ENCODE measurements at regions not wholly inside any gene's neighbourhood (a gene's known extent, or its start where the extent isn't known, plus 50 kb on each side); places are given as distances from the start of the nearest gene placed in this dataset.

DNA sequence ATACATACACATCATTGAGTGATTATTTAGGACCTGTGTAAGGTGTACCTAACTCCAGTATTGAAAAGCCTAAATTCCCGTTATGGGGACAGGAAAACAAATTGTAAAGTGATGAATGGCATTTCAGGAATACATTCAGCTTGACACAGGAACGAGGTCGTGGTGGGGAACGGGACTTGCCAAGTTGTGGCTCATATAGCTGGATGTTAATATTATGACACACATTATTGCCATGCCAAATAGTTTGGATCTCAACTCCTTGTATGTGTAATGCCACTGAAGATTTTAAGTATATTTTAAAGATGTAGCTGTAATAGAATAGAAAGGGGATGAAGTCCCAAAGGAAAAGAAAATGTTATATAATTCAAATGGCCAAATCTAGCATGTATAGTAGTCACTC is 227.2 kb upstream of the GOLIM4 start:
- no peaks in the 10 kb centered on the region for H3K9me3 ChIP-seq (ENCODE audit: control insufficient read depth, low read length)
- no peaks in the 10 kb centered on the region for H3K9me3 Mint-ChIP-seq
- no peak overlapping the region for H3K9ac ChIP-seq (ENCODE audit: extremely low read depth, low read length, poor library complexity, severe bottlenecking)
- H3K36me3 Mint-ChIP-seq (ENCODE audit: low read depth), result peaks cover 8% of the 10 kb centered on the region
- no peaks in the 10 kb centered on the region for H3K4me1 ChIP-seq (ENCODE audit: control insufficient read depth, insufficient read depth, low read length)
- H3K4me1 Mint-ChIP-seq, result no peaks in the 10 kb centered on the region
- no peak overlapping the region for H3K4me3 Mint-ChIP-seq
- H3K27ac ChIP-seq (ENCODE audit: low read depth, low read length), result no peak overlapping the region
- H3K27me3 ChIP-seq (ENCODE audit: control insufficient read depth, insufficient read depth, low read length, poor library complexity, severe bottlenecking), result no peaks in the 10 kb centered on the region
- no peak for DNase-seq
- H3K27ac Mint-ChIP-seq, result no peak overlapping the region
- 93 to 94% methylated on average over 3 to 4 of the region's 4 CpGs for WGBS, 2 experiments (ENCODE audit: insufficient coverage in 1 of 2, insufficient read length in 1 of 2)
- TF ChIP-seq, protein P1, sequence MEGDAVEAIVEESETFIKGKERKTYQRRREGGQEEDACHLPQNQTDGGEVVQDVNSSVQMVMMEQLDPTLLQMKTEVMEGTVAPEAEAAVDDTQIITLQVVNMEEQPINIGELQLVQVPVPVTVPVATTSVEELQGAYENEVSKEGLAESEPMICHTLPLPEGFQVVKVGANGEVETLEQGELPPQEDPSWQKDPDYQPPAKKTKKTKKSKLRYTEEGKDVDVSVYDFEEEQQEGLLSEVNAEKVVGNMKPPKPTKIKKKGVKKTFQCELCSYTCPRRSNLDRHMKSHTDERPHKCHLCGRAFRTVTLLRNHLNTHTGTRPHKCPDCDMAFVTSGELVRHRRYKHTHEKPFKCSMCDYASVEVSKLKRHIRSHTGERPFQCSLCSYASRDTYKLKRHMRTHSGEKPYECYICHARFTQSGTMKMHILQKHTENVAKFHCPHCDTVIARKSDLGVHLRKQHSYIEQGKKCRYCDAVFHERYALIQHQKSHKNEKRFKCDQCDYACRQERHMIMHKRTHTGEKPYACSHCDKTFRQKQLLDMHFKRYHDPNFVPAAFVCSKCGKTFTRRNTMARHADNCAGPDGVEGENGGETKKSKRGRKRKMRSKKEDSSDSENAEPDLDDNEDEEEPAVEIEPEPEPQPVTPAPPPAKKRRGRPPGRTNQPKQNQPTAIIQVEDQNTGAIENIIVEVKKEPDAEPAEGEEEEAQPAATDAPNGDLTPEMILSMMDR (conservative IDR thresholded peaks at IDR 0.05), result no peak
- H3K36me3 ChIP-seq (ENCODE audit: control insufficient read depth, insufficient read depth, low read length), result no peaks in the 10 kb centered on the region
- H3K4me3 ChIP-seq (ENCODE audit: low read length), result no peak overlapping the region
- no peaks in the 10 kb centered on the region for H3K27me3 Mint-ChIP-seq (ENCODE audit: insufficient read depth)

DNA sequence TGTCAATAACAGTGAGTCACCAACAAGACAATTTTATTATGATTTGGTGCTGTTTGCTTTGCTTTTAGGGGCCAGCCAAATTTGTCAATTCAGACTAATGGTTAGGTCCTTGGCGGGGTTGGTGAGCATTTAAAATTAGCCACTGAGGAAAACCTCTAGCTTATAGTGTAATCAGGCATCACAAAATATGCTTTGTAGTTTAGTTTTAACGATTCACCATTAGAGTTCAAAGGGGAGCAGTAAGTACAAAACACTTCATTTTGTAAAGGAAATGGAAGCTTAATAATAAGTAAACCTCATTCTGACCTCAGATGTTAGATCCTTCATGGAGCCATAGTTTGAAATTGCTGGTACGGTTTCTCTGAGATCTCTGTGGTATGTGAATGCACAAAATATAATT is 218.4 kb upstream of the GOLIM4 start:
- Histone ChIP-seq H3K4me1 (ENCODE audit: control insufficient read depth, insufficient read depth, low read length) (no peaks in the 10 kb centered on the region), H3K27ac (ENCODE audit: low read depth, low read length) (no peak overlapping the region), H3K36me3 (ENCODE audit: control insufficient read depth, insufficient read depth, low read length) (no peaks in the 10 kb centered on the region), H3K9me3 (ENCODE audit: control insufficient read depth, low read length) (no peaks in the 10 kb centered on the region), H3K9ac (ENCODE audit: extremely low read depth, low read length, poor library complexity, severe bottlenecking) (no peak overlapping the region), H3K27me3 (ENCODE audit: control insufficient read depth, insufficient read depth, low read length, poor library complexity, severe bottlenecking) (no peaks in the 10 kb centered on the region), H3K4me3 (ENCODE audit: low read length) (no peak overlapping the region)
- no peak overlapping the region for H3K27ac Mint-ChIP-seq
- DNase-seq, result no peak
- H3K9me3 Mint-ChIP-seq, result no peaks in the 10 kb centered on the region
- TF ChIP-seq, protein P1 (conservative IDR thresholded peaks at IDR 0.05), result no peak
- H3K4me3 Mint-ChIP-seq, result no peak overlapping the region
- H3K4me1 Mint-ChIP-seq, result no peaks in the 10 kb centered on the region
- no peaks in the 10 kb centered on the region for H3K27me3 Mint-ChIP-seq (ENCODE audit: insufficient read depth)
- H3K36me3 Mint-ChIP-seq (ENCODE audit: low read depth), result peaks cover 5% of the 10 kb centered on the region
- 98 to 100% methylated on average over 2 to 3 of the region's 3 CpGs for WGBS, 2 experiments (ENCODE audit: insufficient coverage in 1 of 2, insufficient read length in 1 of 2)

DNA sequence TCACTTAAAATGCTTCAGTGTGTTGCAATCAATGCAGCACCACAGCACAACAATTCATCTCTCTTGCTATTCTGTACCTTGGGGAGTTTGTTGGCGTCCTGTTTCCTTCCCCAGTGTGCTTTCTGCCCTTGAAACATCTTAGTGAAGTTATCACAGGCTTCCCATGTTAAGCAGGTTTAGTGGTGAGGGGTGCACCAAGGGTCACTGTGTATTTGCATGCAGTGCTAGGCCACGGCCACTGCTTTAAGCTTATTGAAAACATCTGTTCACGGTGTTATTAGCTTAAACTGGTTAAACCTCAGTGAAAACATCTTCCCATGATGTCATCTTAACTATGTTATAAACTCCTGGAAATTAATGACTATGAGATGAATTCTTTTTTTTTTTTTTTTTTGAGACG is 217.3 kb upstream of the GOLIM4 start:
- 96 to 100% methylated on average over 3 of the region's 4 CpGs for WGBS, 2 experiments (ENCODE audit: insufficient coverage in 1 of 2, insufficient read length in 1 of 2)
- Histone ChIP-seq H3K9ac (ENCODE audit: extremely low read depth, low read length, poor library complexity, severe bottlenecking) (no peak overlapping the region), H3K36me3 (ENCODE audit: control insufficient read depth, insufficient read depth, low read length) (no peaks in the 10 kb centered on the region)

More for the DNA sequence above, 217.3 kb upstream of the GOLIM4 start:
- Mint-ChIP-seq H3K4me1 (no peaks in the 10 kb centered on the region), H3K27me3 (ENCODE audit: insufficient read depth) (no peaks in the 10 kb centered on the region), H3K36me3 (ENCODE audit: low read depth) (no peaks in the 10 kb centered on the region), H3K27ac (no peak overlapping the region), H3K4me3 (no peak overlapping the region), H3K9me3 (no peaks in the 10 kb centered on the region)
- no peak overlapping the region for H3K4me3 ChIP-seq (ENCODE audit: low read length)
- no peak overlapping the region for H3K27ac ChIP-seq (ENCODE audit: low read depth, low read length)
- H3K4me1 ChIP-seq (ENCODE audit: control insufficient read depth, insufficient read depth, low read length), result no peaks in the 10 kb centered on the region
- no peaks in the 10 kb centered on the region for H3K27me3 ChIP-seq (ENCODE audit: control insufficient read depth, insufficient read depth, low read length, poor library complexity, severe bottlenecking)
- TF ChIP-seq, protein P1 (conservative IDR thresholded peaks at IDR 0.05), result no peak
- no peak for DNase-seq
- H3K9me3 ChIP-seq (ENCODE audit: control insufficient read depth, low read length), result no peaks in the 10 kb centered on the region

Measured in endodermal cell (in vitro differentiated cells).